AG09319 (cell line): ENCODE measurements at regions not wholly inside any gene's neighbourhood (a gene's known extent, or its start where the extent isn't known, plus 50 kb on each side); places are given as distances from the start of the nearest gene placed in this dataset.
A peak's percentile ranks its signal among the peaks of the same experiment; 100 is the strongest.

Experiments
- DNase-seq: peaks from one replicate; pipeline ENCODE4 v3.0.0-alpha.2; 2010; ENCODE audit warnings: low read depth; ENCODE audit errors: extremely low read depth
- TF ChIP-seq, protein P1 (sequence below): IDR thresholded peaks from 2 replicates; pipeline ENCODE4 v1.5.1; 2011; ENCODE audit warnings: low read depth, mild to moderate bottlenecking, inconsistent platforms, low read length, moderate library complexity

DNA sequence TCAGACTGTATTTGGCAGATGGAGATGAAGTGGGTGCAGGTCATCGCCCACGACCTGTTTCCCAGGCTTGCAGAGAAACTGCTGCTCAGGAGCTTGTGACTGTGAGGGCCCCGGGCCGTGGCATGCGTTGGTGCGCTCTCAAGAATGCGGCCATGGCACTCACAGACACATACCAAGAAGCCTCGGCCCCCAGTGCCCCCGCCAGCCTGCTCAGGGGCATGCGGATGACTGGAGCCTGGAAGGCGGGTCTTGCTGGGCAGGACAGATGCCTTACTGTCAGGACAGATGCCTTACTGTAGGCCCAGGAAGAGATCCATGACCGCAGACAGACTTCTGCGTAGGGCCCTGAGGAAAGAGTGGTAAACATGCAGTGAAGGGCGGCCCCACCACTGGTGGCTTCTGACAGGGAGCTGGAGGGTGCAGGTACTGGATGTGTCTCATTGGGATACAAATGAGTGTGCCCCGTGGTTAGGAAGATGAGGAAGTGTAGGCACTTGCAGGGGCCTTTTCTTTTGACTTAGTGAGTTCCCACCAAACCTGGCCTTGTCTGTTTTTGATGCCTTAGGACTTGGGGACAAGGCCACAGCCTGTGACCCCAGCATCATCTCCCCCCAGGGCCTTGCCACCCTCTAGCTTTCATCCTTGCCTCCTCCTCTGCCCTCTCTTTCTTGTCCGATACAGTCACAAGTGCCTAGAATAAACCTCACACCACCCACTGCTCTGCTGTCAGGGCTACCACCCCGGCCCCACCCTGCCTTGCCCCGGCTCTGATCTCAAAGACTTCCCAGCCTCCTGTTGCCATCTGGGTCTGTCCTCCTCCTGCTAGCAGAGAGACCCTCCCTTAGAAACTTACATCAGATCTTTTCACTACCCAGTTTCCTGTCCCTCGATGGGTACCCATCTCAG is 68.8 kb upstream of the ABL1 start:
- no peak for DNase-seq
- TF ChIP-seq, protein P1, sequence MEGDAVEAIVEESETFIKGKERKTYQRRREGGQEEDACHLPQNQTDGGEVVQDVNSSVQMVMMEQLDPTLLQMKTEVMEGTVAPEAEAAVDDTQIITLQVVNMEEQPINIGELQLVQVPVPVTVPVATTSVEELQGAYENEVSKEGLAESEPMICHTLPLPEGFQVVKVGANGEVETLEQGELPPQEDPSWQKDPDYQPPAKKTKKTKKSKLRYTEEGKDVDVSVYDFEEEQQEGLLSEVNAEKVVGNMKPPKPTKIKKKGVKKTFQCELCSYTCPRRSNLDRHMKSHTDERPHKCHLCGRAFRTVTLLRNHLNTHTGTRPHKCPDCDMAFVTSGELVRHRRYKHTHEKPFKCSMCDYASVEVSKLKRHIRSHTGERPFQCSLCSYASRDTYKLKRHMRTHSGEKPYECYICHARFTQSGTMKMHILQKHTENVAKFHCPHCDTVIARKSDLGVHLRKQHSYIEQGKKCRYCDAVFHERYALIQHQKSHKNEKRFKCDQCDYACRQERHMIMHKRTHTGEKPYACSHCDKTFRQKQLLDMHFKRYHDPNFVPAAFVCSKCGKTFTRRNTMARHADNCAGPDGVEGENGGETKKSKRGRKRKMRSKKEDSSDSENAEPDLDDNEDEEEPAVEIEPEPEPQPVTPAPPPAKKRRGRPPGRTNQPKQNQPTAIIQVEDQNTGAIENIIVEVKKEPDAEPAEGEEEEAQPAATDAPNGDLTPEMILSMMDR = no peak

DNA sequence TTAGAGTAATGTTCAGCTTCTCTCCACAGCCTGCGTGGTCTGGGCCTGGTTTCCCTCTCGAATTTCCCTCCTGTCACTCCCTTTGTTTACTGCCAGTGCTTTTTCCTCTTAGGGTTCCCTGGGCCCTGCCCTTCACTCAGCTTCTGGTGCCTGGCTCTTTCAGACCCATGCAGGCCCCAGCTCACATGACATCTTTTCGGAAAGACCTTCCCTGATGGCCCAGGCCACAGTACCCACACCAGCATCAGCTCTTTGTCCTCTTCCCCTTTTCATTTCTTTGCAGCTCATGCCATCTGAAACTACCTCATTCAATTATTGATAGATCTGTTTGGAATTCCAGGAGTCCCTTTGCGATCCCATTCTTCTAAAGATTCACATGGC is 68.1 kb upstream of the ABL1 start:
- no peak for DNase-seq
- TF ChIP-seq, protein P1 = no peak

DNA sequence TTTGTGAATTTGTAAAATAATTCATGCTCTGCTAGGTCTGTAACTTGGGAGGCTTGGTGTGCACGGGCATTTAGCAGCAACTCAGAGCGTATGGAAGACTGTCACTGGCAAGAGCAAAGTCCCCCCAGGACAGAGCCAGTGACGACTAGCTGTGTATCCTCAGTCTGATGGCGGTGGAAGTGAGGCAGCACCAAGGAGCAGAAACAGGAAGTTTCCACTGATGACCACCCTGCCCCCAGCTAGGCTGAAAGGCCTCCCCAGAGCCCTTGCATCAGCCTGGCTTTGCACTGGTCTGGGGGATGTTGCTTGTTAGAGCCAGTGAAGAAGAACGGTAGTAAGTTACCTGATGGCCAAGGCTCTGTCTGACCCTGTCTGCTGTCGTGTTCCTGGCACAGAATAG is 66.8 kb upstream of the ABL1 start:
- TF ChIP-seq, protein P1 = no peak
- DNase-seq = no peak

DNA sequence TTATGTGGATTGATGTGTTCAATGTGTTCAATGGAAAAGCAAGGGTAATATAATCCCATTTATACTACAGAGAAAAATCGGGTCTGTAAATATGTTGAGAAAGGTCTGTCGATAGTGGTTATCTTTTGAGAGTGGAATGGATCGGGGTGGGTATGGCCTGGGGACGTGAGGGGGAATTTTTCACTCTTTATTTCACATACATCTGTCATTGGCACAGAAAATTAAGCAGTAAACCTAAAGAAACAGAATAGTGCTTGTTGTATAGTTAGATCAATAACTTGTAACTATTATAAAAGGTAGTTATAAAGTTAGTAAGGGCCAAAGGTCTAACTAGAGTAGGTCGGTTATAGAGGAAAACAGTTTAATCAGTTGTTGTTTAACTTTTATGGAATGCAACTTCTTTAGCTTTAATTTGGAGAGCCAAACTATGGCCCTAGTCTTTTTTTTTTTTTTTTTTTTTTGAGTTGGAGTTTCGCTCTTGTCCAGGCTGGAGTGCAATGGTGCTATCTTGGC is 66.1 kb upstream of the ABL1 start:
- TF ChIP-seq, protein P1 = no peak
- no peak for DNase-seq

DNA sequence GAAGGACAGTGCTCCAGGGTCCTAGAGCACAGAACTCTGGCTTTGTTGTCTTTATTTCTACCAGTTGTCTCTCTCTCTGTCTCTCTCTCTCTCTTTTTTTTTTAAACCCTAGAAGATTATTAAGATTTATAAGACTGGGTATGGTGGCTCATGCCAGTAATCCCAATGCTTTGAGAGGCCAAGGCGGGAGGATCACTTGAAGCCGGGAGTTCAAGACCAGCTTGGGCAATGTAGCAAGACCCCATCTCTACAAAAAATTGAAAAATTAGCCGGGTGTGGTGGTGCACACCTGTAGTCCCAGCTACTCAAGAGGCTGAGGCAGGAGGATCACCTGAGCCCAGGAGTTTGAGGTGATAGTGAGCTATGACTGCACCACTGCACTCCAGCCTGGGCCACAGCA is 65.0 kb upstream of the ABL1 start:
- no peak for DNase-seq
- TF ChIP-seq, protein P1 = no peak

DNA sequence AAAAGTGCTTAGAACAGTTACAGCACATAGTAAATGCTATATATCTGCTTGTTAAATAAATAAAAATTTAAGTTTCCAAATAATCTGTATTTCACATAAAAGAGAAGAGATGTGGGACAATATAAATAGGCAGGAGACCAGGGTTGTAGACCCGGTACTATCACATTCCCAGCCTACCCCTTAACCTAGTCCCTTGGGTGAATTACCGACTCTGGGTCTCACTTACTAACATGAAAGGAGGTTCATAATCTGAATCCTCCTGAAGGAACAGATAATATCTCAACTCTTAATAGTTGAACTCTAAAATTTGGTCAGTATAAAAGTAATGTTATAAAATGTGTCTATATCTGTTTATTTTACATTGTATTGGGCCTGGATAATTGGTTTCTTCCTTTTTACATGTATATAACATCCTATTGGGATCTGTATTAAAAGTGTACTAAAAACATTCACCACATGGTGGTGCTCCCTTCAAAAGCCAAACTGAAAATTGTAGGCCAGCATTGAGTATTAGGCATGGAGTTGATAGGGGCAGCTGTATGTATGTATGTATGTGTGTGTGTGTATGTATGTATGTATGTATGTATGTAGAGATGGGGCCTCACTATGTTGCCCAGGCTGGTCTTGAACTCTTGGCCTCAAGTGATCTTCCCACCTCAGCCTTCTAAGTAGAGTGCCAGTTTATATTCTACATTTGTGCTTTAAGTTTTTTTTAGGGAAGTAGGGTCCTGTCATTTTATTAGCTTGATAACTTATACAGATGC is 64.2 kb upstream of the ABL1 start:
- TF ChIP-seq, protein P1 = peak; percentile 56
- DNase-seq = peak; percentile 48

DNA sequence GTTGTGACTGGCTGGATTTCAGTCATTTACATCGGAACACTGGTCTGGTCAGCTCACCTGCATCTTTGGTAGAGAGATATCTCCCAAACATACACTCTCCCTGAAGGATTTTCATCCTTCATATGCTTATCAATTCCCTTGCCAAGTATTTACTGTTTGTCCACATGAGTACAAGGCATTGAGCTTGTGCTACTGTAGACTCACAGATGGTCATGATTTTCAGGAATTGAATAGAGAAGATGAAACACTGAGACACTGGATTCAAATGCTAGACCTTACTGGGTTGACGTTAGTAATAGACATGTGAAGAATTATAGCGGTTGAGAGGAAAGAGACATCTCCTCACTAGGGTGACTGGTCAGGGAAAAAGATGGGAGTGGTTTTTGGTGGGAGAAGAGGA is 62.9 kb upstream of the ABL1 start:
- TF ChIP-seq, protein P1 = no peak
- DNase-seq = no peak
